ENCODE measurements at regions not wholly inside any gene's neighbourhood (a gene's known extent, or its start where the extent isn't known, plus 50 kb on each side); places are given as distances from the start of the nearest gene placed in this dataset.
"Not testable (repeated sequence)": the region's sequence is repeated elsewhere in the genome, so short reads cannot be mapped to it uniquely, and the experiment has no call there.

- no peak for DNase-seq
Measured at GRCh38 chr4:116005037-116005805, 891.8 kb upstream of the NDST4 start.

- no peak for DNase-seq
Measured at GRCh38 chr4:116001291-116001690, 887.9 kb upstream of the NDST4 start.

- DNase-seq: no peak
Measured at GRCh38 chr4:115986573-115986972, 873.2 kb upstream of the NDST4 start.

GRCh38 chr4:115975421-115976001 is 862.1 kb upstream of the NDST4 start:
- DNase-seq: not testable (repeated sequence)

GRCh38 chr4:115973768-115974167 is 860.3 kb upstream of the NDST4 start:
- no peak for DNase-seq

- DNase-seq: no peak
Measured at GRCh38 chr4:115972967-115973366, 859.5 kb upstream of the NDST4 start.

GRCh38 chr4:115970859-115971258 is 857.4 kb upstream of the NDST4 start:
- no peak for DNase-seq

GRCh38 chr4:115969756-115970155 is 856.3 kb upstream of the NDST4 start:
- no peak for DNase-seq

GRCh38 chr4:115965588-115965987 is 852.2 kb upstream of the NDST4 start:
- no peak for DNase-seq

- not testable (repeated sequence) for DNase-seq
Measured at GRCh38 chr4:115956054-115956796, 842.8 kb upstream of the NDST4 start.

GRCh38 chr4:115950806-115951205 is 837.4 kb upstream of the NDST4 start:
- DNase-seq: no peak

- not testable (repeated sequence) for DNase-seq
Measured at GRCh38 chr4:115949974-115950743, 836.7 kb upstream of the NDST4 start.

GRCh38 chr4:115945026-115945425 is 831.6 kb upstream of the NDST4 start:
- DNase-seq: no peak

GRCh38 chr4:115944146-115944905 is 830.9 kb upstream of the NDST4 start:
- DNase-seq: no peak

- DNase-seq: no peak
Measured at GRCh38 chr4:115938764-115939443, 825.5 kb upstream of the NDST4 start.

GRCh38 chr4:115929373-115929772 is 816.0 kb upstream of the NDST4 start:
- DNase-seq: no peak

GRCh38 chr4:115927382-115927781 is 814.0 kb upstream of the NDST4 start:
- no peak for DNase-seq

- no peak for DNase-seq
Measured at GRCh38 chr4:115923152-115923551, 809.7 kb upstream of the NDST4 start.

GRCh38 chr4:115920637-115921036 is 807.2 kb upstream of the NDST4 start:
- no peak for DNase-seq

GRCh38 chr4:115918149-115918548 is 804.7 kb upstream of the NDST4 start:
- DNase-seq: no peak

GRCh38 chr4:115906428-115906827 is 793.0 kb upstream of the NDST4 start:
- DNase-seq: no peak

GRCh38 chr4:115883847-115884246 is 770.4 kb upstream of the NDST4 start:
- DNase-seq: no peak
